Urothelium cell line (cell line): ENCODE measurements at regions not wholly inside any gene's neighbourhood (a gene's known extent, or its start where the extent isn't known, plus 50 kb on each side); places are given as distances from the start of the nearest gene placed in this dataset.
"Not testable (repeated sequence)": the region's sequence is repeated elsewhere in the genome, so short reads cannot be mapped to it uniquely, and the experiment has no call there.

Source experiments
- DNase-seq: peaks from one replicate; pipeline ENCODE4 v3.0.0; 2011; ENCODE audit warnings: low spot score, mixed read lengths
- FAIRE-seq: peaks from 2 replicates; lab custom pipeline; 2011; peaks lifted over from hg19 to GRCh38; lab: Jason Lieb, UNC

DNA sequence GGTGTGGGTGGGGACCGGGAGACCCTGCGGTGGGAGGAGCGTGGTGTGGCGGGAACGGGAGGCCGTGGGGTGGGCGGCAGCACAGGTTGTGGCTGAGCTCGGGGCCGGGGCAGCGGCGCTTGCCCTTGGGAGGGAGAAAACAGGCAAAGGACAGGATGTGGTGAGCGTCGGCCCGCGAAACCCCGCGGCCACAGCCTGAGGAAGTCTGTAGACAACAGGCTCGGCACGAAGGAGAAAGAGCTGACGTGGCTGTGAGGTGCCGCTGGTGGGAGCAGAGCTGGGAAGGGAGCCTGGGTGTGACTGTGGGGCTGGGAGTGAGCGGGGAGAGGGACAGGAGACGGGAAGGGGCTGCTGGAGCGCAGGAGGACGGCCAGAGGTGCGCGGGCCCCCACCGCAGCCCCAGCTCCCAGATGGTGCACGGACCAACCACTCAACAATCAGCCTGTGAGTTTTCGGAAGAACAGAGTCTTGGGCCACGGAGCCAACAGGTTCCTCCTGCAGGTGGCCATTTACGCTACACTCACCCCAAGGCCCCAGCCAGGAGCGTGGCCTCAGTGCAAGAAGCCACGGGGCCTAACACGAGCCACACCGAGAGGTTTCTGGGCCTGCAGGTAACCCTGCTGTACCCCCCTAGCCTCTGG, 202.8 kb downstream of the DLL1 start:
- FAIRE-seq = no peak
- peak; percentile 63 for DNase-seq

GRCh38 chr6:170087421-170087780, 203.5 kb downstream of the DLL1 start:
- not testable (repeated sequence) for DNase-seq
- FAIRE-seq = peak; percentile 98

DNA sequence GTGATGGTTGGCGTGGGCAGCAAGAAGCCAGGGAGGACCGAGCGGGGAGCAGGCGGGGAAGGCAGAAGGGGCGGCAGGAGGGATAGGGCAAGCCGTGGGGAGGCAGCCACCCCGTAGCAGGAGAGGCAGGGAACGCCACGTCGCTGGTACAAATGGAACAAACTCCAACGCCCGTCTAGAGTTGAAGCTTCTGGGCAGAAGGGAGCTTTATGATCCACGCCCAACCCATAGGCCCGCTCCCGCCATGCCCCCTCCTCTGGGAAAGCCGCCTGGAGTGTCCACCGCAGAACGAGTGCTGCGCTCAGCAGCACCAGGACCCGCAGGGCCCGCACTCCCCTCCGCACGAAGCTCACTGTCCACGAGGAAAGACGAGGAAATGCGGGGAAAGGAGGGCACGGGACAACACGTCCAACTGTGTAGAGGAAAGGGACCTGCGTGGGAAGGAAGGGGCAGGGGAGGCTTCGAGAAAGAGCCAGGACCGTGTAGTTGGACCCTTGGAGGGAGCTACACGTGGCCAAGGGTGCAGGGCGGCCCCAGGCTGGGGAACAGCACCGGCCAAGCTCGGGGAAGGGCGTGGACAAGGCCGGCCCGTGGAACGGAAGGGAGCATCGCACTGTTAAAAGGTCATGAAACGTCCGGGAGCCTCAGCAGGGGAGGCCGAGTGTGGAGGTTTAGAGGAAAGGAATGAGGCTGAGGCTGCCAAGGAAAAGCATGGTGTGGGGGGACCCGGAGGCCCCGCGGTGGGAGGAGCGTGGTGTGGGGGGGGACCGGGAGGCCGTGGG, 204.0 kb downstream of the DLL1 start:
- peak; percentile 35 for DNase-seq
- no peak for FAIRE-seq

DNA sequence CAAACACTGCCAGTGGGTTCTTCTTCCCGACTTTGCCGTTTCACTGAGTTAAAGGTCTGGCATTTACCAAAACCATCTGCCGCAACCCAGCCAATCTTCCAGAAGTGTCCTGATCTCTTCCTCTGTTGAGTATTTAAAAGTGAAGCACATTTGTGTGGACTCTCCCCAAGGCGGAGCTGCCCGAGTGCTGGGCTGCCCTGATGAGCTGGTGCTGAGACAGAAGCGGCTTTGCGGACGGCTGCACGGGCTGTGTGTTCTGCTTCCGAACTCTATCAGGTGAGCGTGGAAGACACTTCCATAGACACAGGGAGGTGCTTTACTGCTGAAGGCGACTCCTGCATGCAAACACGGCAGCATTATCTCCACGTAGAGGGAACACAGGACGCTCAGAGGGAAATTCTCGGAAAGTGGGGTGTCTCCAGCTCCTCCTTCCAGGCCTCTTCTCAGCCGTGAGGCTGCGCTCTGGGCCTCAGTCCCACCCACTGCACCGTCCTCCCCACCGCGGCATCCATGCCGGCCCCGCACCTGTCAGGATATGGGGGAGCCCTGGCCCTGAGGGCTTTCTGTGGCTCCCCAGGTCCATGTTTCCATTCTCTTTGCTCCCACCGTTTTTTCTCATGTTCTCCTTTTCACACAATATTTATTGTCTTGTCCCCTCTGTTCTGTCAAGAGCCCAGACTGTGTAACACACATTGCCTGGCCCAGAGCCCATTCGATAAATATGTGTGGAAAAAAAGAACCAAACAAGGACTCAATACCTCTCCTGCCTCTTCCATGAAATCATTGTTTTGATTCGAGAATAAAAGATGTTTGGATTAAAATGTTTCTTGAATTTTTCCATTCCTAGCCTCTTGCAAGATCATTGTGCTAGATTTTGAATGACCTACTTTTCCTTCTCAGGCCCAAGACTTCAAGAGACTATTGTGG, 205.1 kb downstream of the DLL1 start:
- DNase-seq (no peak), FAIRE-seq (no peak)

GRCh38 chr6:170084166-170084730, 206.6 kb downstream of the DLL1 start:
- FAIRE-seq = no peak
- no peak for DNase-seq

DNA sequence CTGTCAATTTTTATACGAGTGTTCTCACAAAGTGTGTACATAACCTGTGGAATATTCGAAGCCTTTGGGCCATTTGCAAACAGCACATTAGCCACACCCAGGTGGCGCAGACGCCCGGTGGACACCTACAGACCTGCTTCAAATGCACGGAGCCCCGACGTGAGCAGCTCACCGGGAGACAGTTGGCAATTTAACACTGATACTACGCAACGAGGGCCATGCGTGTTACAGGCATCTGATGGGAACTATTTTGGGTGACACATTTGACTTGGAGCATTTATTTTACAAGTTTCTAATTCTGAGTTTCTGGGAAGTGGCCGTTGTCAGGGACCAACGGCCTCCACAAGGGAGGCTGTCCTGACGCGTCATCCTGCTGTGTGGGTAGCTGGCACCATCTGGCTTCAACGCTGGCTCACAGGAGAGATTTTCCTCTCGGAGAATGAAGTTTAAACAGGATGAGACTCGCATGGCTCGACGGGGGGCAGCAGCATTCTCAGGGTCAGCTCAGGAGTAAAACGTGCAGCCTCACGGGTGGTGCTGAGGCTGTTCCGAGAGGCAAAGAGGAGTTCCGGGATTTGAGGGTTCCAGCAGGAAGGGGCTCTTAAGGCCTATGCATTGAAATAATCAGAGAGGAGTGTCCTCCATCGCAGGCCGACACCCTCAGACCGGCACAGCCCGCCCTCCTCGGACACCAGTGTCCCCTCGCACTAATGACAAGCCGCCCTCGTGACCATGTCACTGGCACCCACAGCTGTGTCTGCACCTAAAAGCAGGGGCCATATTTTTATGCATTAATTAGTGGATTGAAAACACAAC, 207.4 kb downstream of the DLL1 start:
- DNase-seq (no peak), FAIRE-seq (no peak)

GRCh38 chr6:170082531-170083187, 208.2 kb downstream of the DLL1 start:
- no peak for FAIRE-seq
- DNase-seq = no peak

DNA sequence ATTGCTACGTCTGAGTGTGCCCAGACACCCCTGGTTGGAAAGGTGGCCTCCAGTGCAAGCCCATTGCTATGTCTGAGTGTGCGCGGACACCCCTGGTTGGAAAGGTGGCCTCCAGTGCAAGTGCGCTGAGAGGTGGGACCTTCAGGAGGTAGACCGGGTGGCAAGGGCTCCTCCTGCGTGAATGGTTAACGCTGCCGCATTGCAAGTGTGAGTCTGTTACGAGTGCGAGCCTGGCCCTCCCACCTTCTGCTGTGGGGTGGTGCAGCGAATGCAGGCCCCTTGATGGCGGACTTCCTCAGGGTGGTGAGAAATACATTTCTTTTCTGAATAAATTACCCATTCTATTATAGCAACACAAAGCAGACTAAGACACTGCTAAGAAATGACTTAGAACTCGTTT, 208.8 kb downstream of the DLL1 start:
- DNase-seq (no peak), FAIRE-seq (no peak)

- no peak for FAIRE-seq
- no peak for DNase-seq
Measured at GRCh38 chr6:170081556-170081955, 209.3 kb downstream of the DLL1 start.

DNA sequence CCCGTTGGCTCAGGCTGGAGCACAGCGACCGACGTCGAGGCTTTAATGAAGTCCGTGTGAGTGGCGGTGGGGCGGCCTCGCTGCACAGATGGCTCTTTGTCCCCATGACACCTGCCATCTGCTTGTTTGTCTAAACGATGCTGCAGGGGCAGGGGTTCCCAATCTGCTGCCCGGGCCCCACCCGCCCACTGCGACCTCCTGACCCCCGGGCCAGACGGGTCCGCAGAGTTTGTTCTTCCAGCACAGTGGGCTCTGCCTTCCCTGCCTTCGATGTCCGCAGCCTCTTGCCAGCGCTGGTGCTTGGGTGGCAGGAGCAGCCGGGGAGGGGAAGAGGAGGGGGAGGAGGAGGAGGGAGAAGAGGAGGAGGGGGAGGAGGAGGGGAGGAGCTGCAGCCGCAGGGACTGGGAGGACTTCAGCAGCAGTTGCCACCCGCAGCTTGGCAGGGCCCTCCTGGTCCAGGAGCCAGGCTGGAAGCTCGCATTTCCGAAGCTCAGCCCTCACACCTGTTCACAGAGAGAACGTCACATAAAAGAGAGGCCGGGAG, 210.0 kb downstream of the DLL1 start:
- DNase-seq = no peak
- no peak for FAIRE-seq

DNA sequence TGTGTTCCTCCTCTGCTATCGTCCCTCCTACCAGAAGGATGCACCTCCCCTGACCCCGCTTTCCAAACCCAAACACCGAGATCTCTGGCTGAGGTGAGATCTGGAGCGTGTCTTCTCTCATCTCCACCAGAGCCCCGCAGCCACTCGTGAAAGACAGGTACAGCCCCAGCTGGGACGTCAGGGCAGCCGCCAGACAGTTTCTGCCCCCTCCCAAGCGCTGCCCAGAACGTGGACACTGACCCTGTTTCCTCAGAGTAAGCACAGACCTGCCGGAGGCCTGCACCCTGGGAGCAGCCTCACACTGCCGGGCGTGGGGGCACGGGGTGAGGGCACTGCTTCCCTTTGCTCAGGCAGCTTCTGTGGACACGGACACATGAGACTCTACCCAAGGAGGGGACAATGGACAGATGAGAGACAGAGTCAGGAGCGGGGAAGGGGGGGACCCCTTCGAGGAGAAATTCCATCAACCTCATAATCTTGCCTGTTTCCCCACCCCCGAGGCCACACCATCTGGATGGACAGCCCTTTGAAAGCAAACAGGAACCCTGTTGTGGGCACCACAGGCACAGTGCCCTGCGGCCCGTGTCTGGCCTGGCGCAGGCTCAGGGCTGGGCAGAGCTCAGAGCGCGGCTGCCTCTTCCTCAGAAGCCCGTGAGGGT, 210.6 kb downstream of the DLL1 start:
- DNase-seq (no peak), FAIRE-seq (no peak)

- DNase-seq (no peak), FAIRE-seq (no peak)
Measured at GRCh38 chr6:170076466-170077165, 214.3 kb downstream of the DLL1 start.

DNA sequence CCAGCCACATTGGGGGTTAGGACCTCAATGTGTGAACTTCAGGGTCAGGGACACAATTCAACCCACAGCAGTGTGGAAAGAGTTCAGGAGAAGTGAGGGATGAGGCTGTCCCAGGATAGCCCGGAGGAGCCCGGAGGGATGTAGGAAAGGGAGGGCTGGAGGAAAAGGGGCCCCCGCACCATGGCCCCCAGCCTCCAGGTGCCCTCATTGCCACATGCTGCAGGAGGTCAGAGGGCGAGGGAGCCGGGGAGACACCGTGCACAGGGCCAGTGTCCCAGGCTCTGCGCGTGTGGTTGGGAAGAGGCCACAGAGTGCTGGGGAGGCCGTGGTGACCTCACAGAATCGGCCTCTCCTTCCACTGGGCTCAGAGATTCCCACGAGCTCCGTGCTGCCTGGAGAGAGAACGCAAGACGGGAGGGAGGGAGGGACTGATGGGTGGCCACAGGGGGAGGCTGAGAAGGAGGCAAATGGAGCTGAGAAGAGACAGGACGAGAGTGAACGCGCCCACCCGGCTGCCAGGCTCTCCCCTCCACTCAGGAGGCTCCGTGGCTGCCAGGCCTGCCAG, 215.1 kb downstream of the DLL1 start:
- DNase-seq (no peak), FAIRE-seq (no peak)

- no peak for FAIRE-seq
Measured at GRCh38 chr6:170074907-170075306, 216.0 kb downstream of the DLL1 start.

GRCh38 chr6:170074435-170074834, 216.4 kb downstream of the DLL1 start:
- FAIRE-seq = no peak
- DNase-seq = no peak

More at GRCh38 chr6:170074907-170075306, 216.0 kb downstream of the DLL1 start:
- DNase-seq = no peak

DNA sequence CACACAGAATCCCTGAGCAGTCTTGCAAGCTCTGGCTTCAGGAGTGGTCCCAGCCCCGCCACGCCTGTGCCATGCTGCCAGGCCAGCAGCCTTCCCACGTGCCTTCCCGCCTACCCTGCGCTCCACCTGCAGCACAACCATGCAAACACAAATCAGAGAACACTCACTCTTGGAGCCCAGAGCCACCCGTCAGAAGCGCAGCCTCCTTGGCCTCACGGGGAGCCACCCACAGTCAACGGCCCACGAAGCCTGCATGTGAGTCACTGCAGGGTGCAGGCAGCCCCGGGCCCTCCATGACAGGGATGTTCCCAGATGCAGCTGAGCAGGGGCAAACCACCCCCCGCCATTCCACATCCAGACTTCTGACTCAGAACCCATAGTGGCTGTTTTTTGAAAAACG, 217.0 kb downstream of the DLL1 start:
- DNase-seq = no peak

DNA sequence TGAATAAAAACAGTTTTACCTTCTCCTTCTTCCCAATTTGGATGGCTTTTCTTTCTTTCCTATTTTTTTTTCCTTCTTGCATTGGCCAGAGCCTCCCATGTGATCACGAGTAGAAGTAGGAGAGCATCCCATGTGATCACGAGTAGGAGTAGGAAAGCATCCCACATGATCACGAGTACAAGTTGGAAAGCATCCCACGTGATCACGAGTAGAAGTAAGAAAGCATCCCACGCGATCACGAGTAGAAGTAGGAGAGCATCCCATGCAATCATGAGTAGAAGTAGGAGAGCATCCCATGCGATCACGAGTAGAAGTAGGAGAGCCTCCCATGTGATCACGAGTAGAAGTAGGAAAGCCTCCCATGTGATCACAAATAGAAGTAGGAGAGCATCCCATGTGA, 218.6 kb downstream of the DLL1 start:
- DNase-seq (no peak), FAIRE-seq (no peak)

More for the DNA sequence above, 217.0 kb downstream of the DLL1 start:
- FAIRE-seq = no peak

- FAIRE-seq = no peak
Measured at GRCh38 chr6:170069611-170070010, 221.3 kb downstream of the DLL1 start.

More at GRCh38 chr6:170069611-170070010, 221.3 kb downstream of the DLL1 start:
- DNase-seq = no peak
